NCI-H2029 treated with DMSO at 0.1 percent for 48 hours (cell line): ENCODE measurements at regions not wholly inside any gene's neighbourhood (a gene's known extent, or its start where the extent isn't known, plus 50 kb on each side); places are given as distances from the start of the nearest gene placed in this dataset.
"Not testable (repeated sequence)": the region's sequence is repeated elsewhere in the genome, so short reads cannot be mapped to it uniquely, and the experiment has no call there.

Source experiments
- DNase-seq: peaks from one replicate; lab custom pipeline; 2025; lab: John Stamatoyannopoulos, UW

DNA sequence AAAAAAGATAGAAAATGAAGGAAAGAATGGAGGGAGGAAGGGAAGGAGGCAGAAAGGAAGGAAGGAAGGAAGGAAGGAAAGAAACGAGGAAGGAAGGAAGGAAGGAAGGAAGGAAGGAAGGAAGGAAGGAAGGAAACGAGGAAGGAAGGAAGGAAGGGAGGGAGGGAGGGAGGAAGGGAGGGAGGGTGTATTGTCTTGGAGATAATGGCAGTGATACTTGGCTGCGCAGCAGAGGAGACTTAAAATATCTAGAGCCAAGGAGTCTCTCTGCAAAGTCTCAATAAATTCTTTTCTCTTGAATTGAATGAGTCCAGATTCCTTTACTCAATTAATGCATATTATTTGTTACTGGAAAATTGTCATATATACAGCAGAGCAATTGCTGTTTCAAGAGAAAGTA, 1059.7 kb downstream of the ZPLD1 start:
- no peak for DNase-seq

- no peak for DNase-seq
Measured at GRCh38 chr3:103495186-103495585, 1060.4 kb downstream of the ZPLD1 start.

DNA sequence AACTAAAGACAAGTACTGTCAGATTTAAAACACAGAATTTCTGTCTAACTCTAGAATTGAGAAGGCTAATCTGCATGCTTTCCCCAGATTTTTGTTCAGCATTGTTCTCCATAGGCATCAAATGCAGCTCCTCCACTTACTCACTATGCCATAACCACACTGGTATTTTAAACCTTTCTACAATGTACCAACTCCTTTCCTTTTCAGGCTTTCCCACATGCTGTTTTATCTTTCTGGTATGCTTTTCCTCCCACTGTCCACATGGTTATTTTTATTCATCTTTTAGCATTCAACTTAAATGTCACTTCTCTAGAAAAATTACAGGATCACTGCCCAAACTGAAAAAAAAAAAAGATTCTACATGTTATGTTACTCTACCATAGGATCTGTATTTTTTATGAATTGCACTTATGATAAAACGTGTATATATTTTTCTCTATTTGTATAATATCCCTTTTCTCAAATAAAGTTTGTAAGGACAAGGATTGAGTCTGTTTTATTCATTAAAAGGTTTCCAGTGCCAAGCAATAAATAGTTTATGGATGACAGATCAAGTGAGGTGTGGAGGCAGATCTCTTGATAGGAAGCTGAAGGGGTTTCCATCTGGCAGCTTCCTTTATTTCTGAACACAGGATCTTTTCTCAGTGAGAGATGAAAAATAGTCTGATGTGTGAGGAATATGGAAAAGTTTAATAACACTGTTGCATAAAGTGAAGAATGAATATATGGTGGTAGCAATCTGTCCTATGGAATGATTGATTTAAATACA, 1064.5 kb downstream of the ZPLD1 start:
- DNase-seq: no peak

- no peak for DNase-seq
Measured at GRCh38 chr3:103499967-103500366, 1065.2 kb downstream of the ZPLD1 start.

DNA sequence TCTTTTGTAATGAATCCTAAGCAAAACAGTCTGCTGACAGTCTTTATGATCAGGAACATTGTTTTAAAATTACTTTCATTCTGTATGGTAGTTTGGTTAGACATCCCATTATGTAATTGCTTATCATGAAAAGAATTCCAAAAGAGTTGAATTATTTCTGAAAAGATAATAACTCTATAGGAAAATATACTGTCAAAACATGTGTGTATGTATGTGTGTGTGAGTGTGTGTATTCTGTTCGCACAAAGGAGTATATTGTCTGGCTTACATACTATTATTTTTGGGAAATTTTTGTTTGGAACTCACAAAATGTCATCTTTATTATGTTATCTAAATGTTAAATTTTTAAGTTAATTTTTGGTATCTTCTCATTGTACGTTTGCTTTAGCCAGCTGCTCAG, 1075.9 kb downstream of the ZPLD1 start:
- DNase-seq: no peak

GRCh38 chr3:103511891-103512290, 1077.1 kb downstream of the ZPLD1 start:
- DNase-seq: no peak

DNA sequence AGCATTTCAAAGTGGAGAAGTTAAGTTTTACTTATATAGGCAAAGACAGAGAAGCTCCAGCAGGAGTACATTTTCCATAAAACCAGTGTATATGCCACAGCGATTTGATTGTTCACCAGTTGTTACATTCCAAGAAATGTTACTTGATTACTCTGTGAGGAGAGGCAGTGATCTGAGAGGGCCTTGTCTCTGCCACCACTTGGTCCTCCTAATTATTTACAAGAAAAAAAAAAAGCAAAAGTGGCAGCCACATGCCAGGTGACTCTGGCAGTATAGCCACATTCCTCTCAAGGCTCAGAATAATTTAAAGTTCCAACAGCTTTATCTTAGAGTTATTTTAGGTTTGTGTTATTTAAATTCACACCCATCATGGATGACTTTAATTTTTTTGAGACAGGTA, 1077.8 kb downstream of the ZPLD1 start:
- DNase-seq: no peak

GRCh38 chr3:103513003-103513402, 1078.2 kb downstream of the ZPLD1 start:
- no peak for DNase-seq

- no peak for DNase-seq
Measured at GRCh38 chr3:103515116-103515515, 1080.3 kb downstream of the ZPLD1 start.

DNA sequence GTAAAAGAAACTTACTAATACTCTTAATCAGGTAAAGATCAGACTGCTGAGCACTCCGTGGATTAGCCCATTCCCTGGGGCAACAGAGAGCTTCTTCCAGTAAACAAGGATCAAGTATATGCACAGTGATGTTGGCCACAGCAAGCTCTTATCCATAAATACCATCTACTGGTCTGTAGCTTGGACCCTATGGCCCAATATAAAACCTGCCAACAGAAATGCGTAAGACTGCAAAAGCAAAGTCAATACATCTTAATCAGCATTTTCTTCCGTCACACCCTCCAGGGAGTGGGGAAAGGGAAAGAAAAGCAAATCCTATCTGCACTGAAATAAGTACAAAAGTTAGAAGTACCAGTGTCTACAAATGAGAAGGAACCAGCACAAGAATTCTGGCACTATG, 1082.1 kb downstream of the ZPLD1 start:
- DNase-seq: no peak

- not testable (repeated sequence) for DNase-seq
Measured at GRCh38 chr3:103531327-103531726, 1096.5 kb downstream of the ZPLD1 start.

DNA sequence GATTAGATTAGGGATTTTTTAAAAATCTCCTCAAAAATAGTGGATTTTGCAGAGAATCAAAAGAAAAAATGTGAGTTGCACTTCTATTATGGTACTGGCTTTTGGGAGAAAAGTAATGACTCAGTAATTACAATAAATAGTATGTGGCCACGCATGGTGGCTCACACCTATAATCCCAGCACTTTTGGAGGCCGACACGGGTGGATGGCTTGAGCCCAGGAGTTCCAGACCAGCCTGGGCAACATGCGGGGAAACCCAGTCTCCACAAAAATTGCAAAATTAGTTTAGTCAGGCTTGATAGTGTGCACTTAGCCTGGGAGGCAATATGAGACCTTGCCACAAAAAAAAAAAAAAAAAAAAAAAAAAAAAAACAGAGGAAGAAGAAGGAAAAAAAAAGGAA, 1098.2 kb downstream of the ZPLD1 start:
- no peak for DNase-seq

DNA sequence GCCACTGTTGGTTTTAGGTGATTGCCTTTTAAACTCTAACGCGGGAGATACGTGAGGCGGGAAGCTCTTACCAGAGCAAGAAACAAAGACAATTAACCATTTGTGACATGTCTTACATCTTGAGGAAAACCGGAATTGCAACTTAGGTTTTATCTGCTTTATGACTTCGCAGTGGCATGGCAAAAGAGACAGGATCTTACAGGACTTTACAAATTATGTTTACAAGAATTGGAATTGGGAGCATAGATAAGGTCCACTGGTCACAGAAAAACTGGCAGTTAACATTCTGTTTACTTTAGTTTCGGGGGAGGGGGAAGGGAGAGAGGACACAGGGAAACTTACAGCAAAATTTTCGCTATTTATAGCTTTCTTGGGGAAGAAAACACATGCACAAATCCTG, 1119.6 kb downstream of the ZPLD1 start:
- DNase-seq: no peak

- not testable (repeated sequence) for DNase-seq
Measured at GRCh38 chr3:103564116-103564515, 1129.3 kb downstream of the ZPLD1 start.

DNA sequence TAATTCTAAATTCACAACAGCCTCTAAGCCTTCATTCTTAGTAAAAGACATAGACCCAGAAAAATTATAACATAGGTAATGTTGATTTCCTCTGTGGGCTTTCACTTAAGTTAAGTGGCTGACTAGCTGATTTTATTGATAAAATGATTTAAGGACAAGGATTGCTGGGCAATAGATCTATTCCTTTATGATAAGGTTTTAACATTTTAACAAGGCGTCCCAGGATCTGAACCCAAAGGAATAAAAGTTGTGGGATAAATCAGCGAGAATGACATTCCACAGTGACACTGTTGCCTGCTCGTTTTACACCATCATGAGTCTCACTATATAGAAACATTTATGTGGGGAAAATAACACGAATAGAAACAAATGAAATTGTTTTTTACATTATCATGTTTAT, 1151.0 kb downstream of the ZPLD1 start:
- DNase-seq: no peak

- DNase-seq: no peak
Measured at GRCh38 chr3:103589770-103590169, 1155.0 kb downstream of the ZPLD1 start.

DNA sequence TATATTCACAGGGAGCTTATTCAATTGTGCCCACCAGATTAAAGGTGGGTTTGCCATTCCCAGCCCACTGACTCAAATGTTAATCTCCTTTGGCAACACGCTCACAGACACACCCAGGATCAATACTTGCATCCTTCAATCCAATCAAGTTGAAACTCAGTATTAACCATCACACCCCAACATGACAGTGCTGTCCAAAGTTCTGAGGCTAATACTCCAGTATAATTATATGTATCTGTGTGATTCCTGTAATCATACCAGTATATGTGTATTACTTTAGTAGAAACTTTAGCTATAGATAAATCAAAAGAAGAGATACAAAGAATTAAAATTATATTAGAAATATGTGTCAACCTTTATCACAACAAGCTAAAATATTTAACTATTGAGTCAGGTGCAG, 1166.0 kb downstream of the ZPLD1 start:
- DNase-seq: no peak

- DNase-seq: no peak
Measured at GRCh38 chr3:103601666-103602065, 1166.9 kb downstream of the ZPLD1 start.

DNA sequence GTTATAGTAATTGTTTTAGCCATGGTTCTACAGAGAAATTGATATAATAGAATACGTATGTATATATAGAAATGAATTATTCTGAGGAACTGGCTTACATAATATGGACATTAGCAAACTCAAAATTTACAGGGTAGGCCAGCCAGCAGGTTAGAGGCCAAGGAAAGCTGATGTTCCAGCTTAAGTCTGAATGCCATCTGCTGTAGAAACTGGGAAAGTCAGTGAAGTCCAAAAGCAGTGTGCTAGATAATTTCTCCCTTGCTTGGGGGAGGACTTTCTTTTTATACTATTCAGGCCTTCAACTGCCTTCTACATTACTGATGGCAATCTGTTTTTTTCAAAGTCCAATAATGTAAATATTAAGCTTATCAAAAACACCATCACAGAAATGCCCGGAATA, 1174.7 kb downstream of the ZPLD1 start:
- DNase-seq: no peak

GRCh38 chr3:103613397-103614156, 1178.8 kb downstream of the ZPLD1 start:
- no peak for DNase-seq

- no peak for DNase-seq
Measured at GRCh38 chr3:103614719-103615118, 1179.9 kb downstream of the ZPLD1 start.

DNA sequence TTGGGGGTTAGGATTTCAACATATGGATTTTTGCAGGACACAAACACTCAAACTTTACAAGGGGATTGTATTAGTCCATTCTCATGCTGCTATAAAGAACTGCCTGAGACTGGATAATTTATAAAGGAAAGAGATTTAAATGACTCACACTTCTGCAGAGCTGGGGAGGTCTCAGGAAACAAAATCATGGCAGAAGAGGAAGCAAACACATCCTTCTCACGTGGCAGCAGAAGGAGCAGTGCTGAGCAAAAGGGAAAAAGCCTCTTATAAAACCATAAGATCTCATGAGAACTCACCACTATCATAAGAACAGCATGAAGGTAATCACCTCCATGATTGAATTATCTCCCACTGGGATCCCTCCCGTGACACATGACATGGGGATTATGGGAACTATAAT, 1183.1 kb downstream of the ZPLD1 start:
- DNase-seq: no peak

DNA sequence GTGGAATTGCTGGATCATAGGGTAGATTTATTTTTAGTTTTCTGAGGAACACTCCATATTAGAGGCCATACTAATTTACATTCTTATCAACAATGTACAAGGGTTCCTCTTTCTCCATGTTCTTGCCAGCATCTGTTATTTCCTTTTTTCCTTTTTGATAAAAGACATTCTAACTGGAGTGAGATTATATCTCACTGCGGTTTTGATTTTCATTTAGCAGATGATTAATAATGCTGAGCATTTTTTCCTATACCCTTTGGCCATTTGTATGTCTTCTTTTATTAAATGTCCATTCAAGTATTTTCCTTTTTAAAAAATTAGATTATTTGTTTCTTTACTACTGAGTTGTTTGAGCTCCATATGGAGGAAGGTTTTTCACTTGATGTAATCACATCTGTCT, 1189.5 kb downstream of the ZPLD1 start:
- no peak for DNase-seq

GRCh38 chr3:103629391-103629790, 1194.6 kb downstream of the ZPLD1 start:
- DNase-seq: no peak
